ENCODE measurements at regions not wholly inside any gene's neighbourhood (a gene's known extent, or its start where the extent isn't known, plus 50 kb on each side); places are given as distances from the start of the nearest gene placed in this dataset.

- Histone ChIP-seq H3K27ac (ENCODE audit: low read depth in 1 of 2, low read length in 2 of 2) (no peak overlapping the region), H3K9me3 (ENCODE audit: control insufficient read depth in 1 of 2, insufficient read depth in 1 of 2, low read length in 2 of 2) (no peaks in the 10 kb centered on the region), H3K27me3 (ENCODE audit: control insufficient read depth in 1 of 2, insufficient read depth in 2 of 2, low read length in 2 of 2) (no peaks in the 10 kb centered on the region), H3K4me3 (ENCODE audit: low read length) (no peak overlapping the region), H3K4me1 (ENCODE audit: insufficient read depth, low read length) (peaks cover 63% of the 10 kb centered on the region), H3K36me3 (ENCODE audit: insufficient read depth, low read length) (no peaks in the 10 kb centered on the region)
- DNase-seq (no peak), ATAC-seq (ENCODE audit: poor library complexity) (no peak)
- intact Hi-C loops (cut with DNase I, micrococcal nuclease): no loop called here
- Mint-ChIP-seq H3K27me3 (peaks cover 4% of the 10 kb centered on the region), H3K9me3 (no peaks in the 10 kb centered on the region), H3K4me1 (ENCODE audit: low read depth) (peaks cover 64% of the 10 kb centered on the region), H3K4me3 (no peak overlapping the region), H3K27ac (no peak overlapping the region), H3K36me3 (ENCODE audit: low read depth) (no peaks in the 10 kb centered on the region)
- TF ChIP-seq CTCF (IDR thresholded peaks at IDR 0.05): no peak
- CTCF ChIA-PET: interaction anchor here (1.6 kb wide), 1 partner anchor 12 kb away, joined by 3 read pairs; no protein-coding TSS in a partner anchor
- POLR2A ChIA-PET: no interaction called here
Observed at GRCh38 chr1:234967121-234967520, 161.5 kb downstream of the TOMM20 start.

- peaks cover 60% of the 10 kb centered on the region for H3K4me1 ChIP-seq (ENCODE audit: insufficient read depth, low read length)
- Mint-ChIP-seq H3K36me3 (ENCODE audit: low read depth) (no peaks in the 10 kb centered on the region), H3K9me3 (no peaks in the 10 kb centered on the region), H3K27me3 (no peaks in the 10 kb centered on the region), H3K4me1 (ENCODE audit: low read depth) (peaks cover 62% of the 10 kb centered on the region), H3K27ac (peak overlapping the region; percentile 90), H3K4me3 (peak overlapping the region; percentile 51)
- no peak for DNase-seq
- H3K36me3 ChIP-seq (ENCODE audit: insufficient read depth, low read length): no peaks in the 10 kb centered on the region
- ChIA-PET POLR2A (interaction anchor here (1.0 to 2.0 kb wide), 3 partner anchors 10 to 355 kb away, joined by 4 to 6 read pairs (median 4); partner anchors contain the start of gene IRF2BP2), CTCF (interaction anchor here (1.9 kb wide), 1 partner anchor 13 kb away, joined by 6 read pairs; no protein-coding TSS in a partner anchor)
- intact Hi-C loops (cut with DNase I, micrococcal nuclease): no loop called here
- H3K9me3 ChIP-seq (ENCODE audit: control insufficient read depth in 1 of 2, insufficient read depth in 1 of 2, low read length in 2 of 2): no peaks in the 10 kb centered on the region
- no peak for ATAC-seq (ENCODE audit: poor library complexity)
- no peak for TF ChIP-seq CTCF (IDR thresholded peaks at IDR 0.05)
- peak overlapping the region in 1 of 2 donors; percentile 5 for H3K27ac ChIP-seq (ENCODE audit: low read depth in 1 of 2, low read length in 2 of 2)
- no peaks in the 10 kb centered on the region for H3K27me3 ChIP-seq (ENCODE audit: control insufficient read depth in 1 of 2, insufficient read depth in 2 of 2, low read length in 2 of 2)
- H3K4me3 ChIP-seq (ENCODE audit: low read length): no peak overlapping the region
Observed at GRCh38 chr1:234965111-234965510, 163.5 kb downstream of the TOMM20 start.

DNA sequence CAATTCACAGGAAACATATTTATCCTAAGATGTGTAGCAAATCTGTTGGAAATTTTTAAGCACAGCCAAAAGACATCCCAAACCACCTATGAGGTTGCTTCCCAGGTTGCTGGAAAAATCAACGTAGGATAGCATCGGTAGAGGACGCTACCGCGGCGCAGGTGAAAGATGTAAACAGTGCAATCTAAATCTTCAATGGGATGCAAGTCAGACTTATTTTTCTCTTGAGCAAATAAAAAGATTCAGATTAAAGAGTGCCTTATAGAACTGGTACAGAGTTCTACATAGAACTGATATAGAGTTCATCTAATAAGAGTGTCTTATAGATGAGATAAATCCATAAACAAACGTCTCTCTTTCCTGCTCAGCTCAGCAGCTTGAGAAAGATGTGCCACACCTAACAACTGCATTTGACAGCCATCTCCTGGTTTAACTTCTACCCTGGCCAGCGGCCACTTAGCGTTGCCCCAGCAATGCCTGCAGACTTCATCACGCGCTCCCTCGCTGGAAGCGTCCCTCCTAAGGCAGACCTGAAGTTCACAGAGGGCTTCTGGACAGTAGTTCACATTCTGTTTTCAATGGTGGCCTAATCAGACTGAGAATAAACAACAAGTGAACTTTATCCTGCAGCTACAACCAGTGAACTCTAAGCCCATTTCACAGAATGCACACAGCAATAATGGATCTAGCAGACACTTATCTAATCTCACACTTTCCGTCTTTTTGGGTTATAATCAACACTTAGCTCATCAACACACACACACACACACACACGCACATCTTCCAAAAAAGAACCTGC is 164.5 kb downstream of the TOMM20 start:
- ATAC-seq (ENCODE audit: poor library complexity): no peak
- H3K4me1 ChIP-seq (ENCODE audit: insufficient read depth, low read length): peaks cover 61% of the 10 kb centered on the region
- Mint-ChIP-seq H3K9me3 (no peaks in the 10 kb centered on the region), H3K27me3 (no peaks in the 10 kb centered on the region), H3K36me3 (ENCODE audit: low read depth) (no peaks in the 10 kb centered on the region), H3K27ac (peak overlapping the region; percentile 90), H3K4me3 (peak overlapping the region; percentile 78), H3K4me1 (ENCODE audit: low read depth) (peaks cover 65% of the 10 kb centered on the region)
- H3K4me3 ChIP-seq (ENCODE audit: low read length): peak overlapping the region; percentile 25
- ChIA-PET CTCF (interaction anchor here (1.9 kb wide), 1 partner anchor 14 kb away, joined by 6 read pairs; no protein-coding TSS in a partner anchor), POLR2A (interaction anchor here (1.4 to 2.8 kb wide), 5 partner anchors 11 to 362 kb away, joined by 3 to 20 read pairs (median 6); partner anchors contain the start of gene IRF2BP2)
- no peak for TF ChIP-seq CTCF (IDR thresholded peaks at IDR 0.05)
- no peaks in the 10 kb centered on the region for H3K9me3 ChIP-seq (ENCODE audit: control insufficient read depth in 1 of 2, insufficient read depth in 1 of 2, low read length in 2 of 2)
- no peaks in the 10 kb centered on the region for H3K27me3 ChIP-seq (ENCODE audit: control insufficient read depth in 1 of 2, insufficient read depth in 2 of 2, low read length in 2 of 2)
- H3K27ac ChIP-seq (ENCODE audit: low read depth in 1 of 2, low read length in 2 of 2): peak overlapping the region; percentile 71 to 81
- DNase-seq: no peak
- intact Hi-C loops (cut with DNase I, micrococcal nuclease): loop anchor here (2.0 to 5.0 kb wide), 4 partner anchors 47 to 232 kb away; no protein-coding TSS in a partner anchor
- no peaks in the 10 kb centered on the region for H3K36me3 ChIP-seq (ENCODE audit: insufficient read depth, low read length)
